GM18870 (cell line): ENCODE measurements at regions not wholly inside any gene's neighbourhood (a gene's known extent, or its start where the extent isn't known, plus 50 kb on each side); places are given as distances from the start of the nearest gene placed in this dataset.

Experiments
- ATAC-seq: cut with Tn5 transposase; IDR thresholded peaks from one replicate; pipeline ENCODE4 v1.9.1; 2021; ENCODE audit warnings: moderate library complexity; ENCODE audit not compliant: unreplicated experiment

DNA sequence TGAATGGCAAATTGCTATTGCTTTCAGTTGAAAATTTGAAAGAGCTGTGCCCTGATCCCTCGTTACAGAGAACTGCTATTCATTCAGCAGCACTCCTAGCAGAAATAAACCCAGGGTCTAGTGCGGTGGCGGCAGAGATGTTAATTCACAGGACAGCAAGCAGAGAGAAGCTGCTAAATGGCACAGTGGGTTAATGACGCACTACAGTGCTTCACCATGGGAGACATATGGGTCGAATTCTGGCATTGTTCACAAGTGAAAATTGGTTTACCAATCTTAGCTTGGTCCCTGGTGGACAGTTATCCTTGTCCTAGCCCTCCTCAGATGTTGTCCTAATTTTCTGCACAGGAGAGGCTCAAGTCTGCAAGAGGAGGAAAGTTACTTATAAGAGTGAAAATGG is 807.4 kb downstream of the TLE1 start:
- no peak for ATAC-seq

DNA sequence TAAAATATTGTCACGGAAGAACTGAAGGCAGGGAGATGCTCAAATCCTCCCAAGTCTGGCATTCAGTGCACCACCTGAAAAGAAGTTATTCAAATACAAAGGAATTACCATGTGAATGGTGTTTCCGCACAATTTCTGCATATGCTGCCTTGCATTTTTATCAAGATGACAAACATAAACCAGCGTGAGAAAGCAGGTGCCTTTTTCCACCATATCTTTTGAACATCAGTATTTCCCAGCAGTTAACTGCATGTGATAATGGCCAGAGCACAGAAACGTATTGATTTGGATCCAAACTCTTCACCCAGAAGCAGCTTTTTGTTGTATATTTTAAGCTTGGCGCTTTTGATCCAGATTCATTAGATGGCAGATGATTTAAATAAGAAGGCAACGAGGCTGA is 808.0 kb downstream of the TLE1 start:
- no peak for ATAC-seq

DNA sequence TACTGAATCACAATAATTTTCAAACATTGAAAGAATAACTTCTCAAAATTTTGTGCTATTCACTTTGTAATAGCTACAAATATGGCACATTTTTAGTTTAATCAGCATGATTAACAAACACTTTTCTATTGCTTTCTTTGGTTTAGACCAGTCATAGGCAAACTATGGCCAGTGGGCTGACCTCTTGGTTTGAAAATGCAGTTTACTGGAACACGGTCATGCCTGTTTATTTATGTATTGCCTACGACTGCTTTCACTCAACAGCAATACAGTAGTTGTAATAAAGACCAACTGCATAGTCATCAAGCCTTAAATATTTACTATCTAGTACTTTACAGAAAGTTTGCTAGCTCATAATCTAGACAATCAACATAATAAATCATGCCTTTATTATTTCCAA is 810.8 kb downstream of the TLE1 start:
- no peak for ATAC-seq

DNA sequence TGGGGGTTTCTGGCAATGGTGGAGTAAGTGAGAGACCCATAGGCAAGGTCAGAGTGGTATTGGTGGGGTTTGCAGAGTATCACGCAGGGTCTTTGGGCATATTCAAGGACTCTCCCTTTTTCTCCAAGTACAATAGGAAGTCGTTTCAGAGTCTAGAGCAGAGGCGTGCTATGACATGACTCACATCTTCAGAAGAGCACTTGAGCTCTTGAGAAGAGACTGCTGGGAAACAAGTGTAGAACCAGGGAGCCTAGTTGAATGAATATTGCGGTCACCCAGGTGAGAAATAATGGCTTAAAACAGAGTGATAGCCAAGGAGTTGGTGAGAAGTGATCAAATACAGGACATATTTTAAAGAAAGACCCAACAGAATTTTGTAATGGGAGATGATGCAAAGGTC is 813.4 kb downstream of the TLE1 start:
- no peak for ATAC-seq

DNA sequence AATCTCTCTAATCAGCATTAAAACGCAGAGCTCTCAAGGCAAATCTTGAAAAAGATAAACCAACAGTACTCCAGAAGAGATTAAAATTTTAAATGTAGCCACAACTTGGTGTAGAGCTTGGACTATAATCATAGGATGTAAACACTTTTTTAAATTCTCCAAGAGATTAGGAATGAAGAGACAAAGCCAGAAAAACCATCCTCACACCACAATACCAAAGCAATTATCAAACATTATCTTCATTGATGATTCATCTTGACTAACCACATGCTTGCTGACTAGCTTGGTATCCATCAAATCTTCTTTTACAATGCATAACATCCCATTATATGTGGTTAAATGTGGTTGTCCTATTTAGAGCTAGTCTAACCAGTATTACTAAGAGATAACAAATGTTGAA is 815.1 kb downstream of the TLE1 start:
- no peak for ATAC-seq

DNA sequence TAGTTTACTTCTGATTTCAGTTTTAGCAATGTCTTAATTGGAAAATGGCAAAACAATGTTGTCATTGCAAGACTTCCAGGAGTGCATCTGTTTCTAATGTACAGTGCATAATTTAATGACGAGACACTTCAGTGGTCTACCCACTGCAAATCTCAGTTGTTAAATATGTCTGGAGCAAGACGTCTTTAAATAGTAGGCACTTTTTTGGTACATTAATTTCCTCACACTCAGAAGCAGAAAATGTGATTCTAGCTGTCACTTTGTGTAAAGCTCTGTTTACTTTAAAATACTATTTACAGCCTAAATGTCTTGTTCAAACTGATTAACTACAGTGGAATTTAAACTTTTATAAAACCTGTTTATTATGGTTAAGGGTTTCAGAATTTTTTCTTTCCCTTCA is 815.5 kb downstream of the TLE1 start:
- no peak for ATAC-seq

DNA sequence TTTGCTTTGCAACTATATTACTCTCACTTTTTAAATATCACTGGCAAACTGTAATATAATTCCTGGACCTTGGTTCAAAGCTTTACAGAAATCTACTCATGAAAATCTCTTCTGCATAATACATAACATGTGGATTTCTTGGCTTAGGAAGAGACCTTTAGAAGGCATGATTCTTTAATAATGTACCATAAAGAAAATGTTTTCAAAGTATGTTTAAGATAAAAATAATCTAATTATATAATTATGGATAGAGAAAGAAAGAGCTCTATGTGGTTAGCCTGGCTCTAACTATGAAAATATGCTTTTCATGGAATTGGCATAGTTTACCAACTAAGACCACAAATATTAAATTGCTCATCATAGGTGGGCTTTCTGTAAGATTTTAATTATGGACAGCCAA is 817.8 kb downstream of the TLE1 start:
- no peak for ATAC-seq

DNA sequence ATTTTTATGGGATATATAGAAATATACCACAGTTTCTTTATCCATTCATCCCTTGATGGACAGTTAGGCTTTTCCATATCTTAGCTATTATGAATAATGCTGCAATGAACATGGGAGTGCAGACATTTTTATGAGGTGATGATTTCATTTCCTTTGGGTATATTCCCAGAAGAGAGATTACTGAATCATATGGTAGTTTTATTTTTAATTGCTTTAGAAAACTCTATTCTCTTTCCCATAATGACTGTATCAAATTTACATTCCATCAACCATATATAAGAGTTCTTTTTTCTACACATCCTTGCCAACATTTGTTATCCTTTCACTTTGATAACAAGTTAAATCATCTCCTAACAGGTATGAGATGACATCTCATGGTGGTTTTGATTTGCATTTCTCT is 821.6 kb downstream of the TLE1 start:
- ATAC-seq = no peak

DNA sequence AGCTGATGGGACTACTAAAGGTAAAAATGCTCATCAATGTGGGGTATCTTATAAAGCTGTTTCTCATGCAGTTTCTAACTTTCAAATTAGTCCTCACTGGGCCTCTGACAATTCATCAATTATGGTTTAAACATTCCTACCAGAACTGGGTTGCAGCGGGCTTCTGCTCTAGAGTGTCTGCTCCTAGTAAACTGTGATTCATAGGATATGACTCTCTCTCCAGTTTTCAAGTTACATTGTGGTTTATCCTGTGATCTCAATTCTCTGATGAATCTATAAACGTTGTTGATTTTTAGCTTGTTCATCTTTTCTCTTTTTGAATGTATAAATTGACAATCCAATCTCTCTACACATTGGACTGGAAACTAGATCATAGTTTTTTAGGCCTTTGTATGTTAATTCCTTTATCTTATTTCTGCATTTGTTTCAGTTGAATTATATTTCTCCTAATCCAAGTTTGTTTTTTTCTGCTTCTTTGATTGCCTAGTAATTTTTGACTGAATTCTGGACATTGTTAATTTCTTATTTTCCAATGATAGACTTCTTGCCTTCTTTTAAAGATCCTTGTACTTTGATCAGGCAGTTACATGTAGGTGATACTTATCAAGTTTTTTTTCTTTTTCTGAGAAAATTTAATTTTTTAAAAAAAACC is 822.6 kb downstream of the TLE1 start:
- ATAC-seq = no peak

DNA sequence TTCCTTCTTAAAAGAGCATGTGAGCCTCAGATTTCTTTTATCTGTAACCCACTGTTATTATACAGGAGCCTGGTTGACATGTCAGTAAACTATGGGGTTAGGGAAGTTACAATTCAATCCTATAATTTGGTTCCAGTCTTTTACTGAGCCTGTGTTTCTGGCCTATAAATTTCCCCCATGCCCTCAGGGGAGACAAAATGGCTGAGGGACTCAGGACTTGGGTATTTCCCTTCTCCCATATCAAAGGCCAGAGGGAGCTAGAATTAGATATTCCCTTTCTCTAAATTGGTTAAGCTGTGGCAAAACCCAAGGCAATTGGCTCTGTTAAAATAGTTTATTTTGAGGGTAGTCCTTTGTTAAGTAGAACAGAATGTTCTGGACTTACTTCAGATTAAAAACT is 823.2 kb downstream of the TLE1 start:
- no peak for ATAC-seq

DNA sequence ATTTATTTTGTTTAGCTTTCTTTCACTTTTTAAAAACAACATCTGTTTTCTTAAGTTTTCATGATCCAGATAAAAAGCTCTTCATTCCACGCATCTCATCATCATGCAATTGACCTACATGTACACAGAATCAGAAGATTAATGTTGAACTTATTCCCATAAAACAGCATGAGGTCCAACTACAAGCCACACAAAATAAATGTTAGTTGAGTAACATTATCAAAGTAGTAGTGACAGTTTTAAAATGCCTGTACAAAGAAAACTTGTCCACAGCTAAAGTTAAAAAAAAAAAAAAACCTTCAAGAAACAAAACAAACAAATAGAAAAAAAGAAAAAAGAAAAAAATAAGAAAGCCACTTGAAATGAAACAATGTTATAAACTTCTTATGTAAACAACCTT is 846.3 kb downstream of the TLE1 start:
- ATAC-seq = no peak

DNA sequence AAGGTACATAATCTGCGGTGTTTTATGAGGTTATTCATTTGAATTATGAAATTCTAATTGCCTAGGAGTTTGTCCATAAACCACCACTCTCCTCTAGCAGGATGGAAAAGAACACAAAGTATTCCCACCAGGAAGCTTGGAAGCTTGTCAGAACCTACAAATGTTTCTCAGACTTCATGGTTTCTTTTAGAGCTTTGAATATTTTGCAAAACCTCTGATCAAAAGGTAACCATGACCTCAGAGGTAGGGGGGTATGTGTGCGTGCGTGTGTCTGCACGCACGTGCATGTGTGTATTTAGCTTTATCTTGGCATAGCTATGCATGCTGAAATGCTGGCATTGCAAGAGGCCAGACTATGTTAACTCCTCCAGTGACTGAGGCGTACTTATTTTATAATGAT is 847.0 kb downstream of the TLE1 start:
- ATAC-seq = no peak

DNA sequence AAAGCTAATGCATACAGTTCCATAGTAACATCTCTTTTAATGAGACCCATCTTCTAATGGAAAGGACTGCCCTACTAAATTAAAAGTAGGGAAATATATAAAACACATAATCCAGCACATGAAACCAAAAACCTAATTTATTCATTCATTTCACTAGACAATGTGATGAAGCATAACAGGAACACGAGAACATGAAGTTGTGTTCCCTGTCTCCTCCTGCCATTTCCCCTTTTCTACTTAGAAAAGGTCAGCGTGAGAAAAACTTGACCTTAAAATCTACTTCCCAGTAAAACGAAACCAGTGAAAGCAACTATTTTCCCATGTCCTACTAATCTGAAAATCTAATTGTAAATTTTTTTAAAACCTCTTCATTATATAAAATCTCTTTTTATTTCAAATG is 847.5 kb downstream of the TLE1 start:
- no peak for ATAC-seq

DNA sequence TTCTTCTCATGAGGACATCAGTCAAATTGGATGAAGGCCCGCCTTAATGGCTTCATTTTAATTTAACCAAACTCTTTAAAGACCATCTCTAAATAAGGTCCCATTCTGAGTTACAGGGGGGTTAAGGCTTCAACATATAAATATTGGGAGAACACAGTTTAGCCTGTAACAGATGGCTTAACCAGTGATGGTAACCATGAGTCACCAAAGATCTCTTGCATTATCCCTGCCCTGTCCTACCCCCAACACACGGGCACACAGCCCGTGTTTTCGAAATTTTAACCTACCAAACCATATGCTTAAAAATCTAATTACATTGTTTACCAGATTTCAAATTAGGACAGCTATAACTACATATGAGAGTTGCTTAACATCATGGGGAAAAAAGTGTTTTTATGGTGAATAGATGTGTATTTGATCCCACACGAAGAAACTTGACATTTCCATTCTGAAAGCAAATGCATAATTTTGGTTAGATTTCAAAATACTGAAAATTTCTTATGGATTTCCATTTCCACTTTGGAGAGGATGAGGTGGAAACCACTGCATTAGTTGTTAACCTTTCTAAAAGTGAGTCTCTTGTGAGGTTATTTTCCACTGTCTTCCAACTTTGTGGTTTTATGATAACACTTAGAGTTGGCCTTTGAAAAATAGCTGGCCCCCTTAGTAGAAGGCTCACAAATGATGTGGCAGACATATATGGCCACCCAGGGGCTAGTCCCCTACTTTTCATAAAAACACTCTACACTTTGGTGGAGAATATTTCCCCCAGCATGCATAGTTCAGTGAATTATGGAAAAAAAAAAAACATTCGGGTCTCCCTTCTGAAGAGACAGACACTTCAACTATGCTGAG is 849.3 kb downstream of the TLE1 start:
- no peak for ATAC-seq

DNA sequence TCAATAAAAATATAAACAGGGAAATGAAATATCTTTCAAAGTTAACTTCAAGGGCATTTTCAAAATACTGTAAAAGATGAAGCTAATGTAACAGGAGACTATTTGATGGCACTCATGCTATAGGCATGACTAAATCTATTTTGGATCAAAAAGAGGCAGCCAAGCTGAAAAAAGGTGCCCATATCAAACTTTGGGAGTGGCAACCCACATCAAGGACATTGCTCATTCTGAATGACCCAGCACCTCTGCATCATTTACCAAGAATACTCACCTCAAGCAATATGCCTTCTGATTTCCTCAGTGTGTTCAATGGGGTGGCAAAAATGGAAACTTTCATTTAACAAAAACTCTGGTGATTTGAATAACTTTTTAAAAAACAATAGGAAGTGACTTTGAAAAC is 853.3 kb downstream of the TLE1 start:
- ATAC-seq = no peak

DNA sequence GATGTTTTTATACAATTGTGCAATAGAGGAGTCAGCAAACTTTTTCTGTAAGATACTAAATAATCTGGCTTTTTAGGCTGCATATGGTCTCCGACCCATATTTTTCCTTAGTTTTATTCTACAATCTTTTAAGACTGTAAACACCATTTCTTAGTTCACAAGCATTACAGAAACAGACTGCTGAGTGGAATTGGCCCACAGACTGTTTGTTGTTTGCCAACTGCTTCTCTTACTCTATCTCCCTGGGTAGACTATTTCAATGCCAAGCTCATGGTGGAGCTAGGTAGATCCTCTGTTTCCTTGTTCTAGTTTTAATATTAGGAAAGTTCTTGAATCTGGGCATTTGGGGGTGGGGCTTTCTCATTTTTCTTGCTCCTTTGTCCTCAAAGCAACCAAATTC is 857.6 kb downstream of the TLE1 start:
- ATAC-seq = no peak

DNA sequence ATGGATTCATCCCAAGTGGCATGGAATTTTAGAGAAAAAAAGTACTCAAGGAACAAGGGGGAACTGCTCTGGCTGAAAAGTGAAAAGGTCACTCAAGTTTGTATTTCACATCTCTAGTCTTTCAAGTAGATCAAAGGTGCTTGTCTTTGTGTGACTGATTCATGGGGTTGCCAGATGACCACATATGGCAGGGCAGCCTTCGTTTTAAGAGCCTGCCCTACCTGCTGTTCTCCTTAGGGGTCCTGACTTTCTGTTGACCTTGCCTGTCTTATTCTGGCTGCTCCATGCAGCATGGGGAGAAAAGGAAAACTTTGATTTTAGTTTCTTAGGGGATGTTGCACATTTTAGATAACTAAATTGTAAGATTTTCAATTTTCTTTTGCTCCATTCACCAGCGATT is 877.7 kb downstream of the TLE1 start:
- ATAC-seq = no peak

DNA sequence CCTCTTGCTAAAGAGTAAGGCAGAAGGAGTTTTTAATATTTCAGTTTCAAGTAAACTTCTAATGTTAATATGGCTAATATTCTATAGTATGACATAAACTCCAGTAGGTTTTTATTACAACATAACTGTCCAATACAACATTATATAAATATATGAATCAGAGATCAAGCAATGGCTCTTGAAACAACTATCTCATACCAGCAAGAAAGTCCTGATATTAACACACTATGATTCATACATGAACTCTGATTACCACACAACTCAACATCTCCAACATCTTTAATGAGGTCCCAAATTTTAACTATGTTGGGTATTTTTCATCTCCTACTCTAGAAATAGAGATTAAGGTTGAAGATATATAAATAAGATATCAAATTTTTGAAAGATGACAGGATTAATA is 878.3 kb downstream of the TLE1 start:
- ATAC-seq = no peak

DNA sequence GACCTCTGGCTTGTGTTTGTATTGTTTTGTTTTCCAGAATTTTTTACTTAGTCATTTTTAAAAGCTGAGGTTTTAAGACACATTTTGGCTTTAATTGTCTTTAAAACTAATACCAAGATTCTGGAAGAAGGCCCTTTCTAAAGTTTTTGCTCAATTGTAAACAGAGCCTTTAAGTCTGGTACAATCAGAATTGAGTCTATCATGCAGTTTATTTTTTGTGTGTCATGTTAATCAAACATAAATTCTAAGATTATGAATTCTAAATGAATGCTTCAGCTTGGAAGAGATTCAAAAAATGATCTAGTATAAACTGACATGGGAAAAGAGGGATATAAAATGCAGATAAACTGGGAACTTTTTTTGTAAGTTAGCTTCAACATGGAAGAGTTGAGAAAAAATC is 882.7 kb downstream of the TLE1 start:
- ATAC-seq = no peak

DNA sequence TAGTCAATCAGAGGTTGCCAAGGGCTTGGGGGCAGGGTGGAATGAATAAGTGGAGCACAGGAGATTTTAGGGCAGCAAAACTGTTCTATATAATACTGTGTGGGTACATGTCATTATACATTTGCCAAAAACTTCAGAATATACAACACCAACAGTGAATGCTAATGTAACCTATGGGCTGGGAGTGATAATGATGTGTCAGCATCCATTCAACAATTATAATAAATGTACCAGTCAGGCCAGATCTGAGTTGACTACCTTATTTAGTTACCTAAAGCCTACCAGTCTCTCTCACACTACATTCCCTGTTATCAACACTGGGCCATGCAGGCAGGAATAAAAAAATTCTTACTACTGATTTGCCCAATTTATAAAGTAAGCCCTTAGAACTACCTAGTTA is 884.5 kb downstream of the TLE1 start:
- ATAC-seq = no peak

DNA sequence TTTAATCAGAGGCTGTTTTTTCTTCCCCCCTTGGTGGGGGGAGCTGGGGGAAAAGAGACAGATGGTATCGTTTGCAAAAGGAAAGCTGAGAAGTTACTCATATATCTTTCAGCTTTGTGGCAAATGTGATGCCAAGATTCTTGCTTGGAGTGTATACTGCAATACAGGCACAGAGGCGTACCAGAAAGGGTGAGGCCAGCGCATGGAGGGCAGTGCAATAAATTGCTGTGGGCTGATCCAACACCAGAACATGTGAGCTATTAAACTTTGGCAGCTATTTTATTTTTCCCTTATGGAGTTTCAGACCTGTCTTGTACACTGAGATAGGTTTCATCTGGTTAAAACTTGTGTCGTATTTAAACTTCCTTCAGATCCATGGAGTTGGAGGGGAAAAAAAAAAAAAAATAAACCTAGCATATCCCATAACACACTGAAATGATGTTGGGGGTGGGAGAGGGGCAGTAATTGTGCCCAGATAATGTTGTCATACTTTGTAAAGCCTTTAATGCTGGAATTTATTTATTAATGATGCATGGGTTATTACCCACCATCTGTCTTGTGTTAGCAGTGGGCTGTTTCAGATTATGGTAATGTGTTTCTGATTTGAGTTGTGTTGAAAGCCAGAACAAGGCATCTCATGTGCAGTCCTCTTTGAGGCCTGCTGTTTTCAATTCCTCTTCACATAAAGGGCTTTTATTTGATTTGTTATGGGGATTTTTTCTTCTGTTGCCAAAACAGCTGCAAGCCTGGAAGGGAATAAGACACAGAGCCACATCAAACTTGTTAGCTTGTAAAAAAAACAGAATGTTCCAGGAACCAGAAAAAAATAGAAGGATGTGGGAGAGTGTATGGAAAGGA is 891.3 kb downstream of the TLE1 start:
- ATAC-seq = no peak
